CMK (cell line): ENCODE measurements at regions not wholly inside any gene's neighbourhood (a gene's known extent, or its start where the extent isn't known, plus 50 kb on each side); places are given as distances from the start of the nearest gene placed in this dataset.
"Not testable (repeated sequence)": the region's sequence is repeated elsewhere in the genome, so short reads cannot be mapped to it uniquely, and the experiment has no call there.

ENCODE experiments used
- DNase-seq: peaks from one replicate; pipeline ENCODE4 v3.0.0-alpha.2; 2010; ENCODE audit warnings: low read depth

- DNase-seq = no peak
Observed at GRCh38 chr2:15752552-15753232, 161.0 kb downstream of the DDX1 start.

DNA sequence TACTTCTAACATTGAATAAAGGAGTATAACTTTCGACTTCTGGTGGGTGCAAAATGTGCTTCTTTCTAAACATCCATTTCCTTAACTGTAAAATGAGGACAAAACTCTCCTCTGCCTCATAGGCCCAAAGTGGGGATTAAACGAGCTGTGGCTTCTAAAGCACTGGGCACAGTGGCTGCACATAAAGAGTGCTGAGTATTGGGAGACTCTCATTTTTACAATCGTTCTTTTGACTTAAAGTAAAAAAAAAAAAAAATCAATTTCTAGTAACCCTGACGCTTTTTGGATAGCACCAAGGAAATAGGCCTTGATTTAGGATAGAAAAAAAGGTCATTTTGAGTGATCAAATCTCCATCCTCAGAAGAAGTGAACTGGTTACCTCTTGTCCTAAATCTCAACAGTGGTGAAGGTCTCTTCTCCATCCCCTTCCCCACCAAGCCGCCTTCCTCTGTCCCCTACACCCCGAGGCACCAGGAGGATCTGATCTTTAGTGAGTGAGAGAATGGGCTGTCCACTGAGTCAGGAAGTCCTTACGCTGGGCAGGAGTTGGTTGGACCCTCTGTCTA, 161.6 kb downstream of the DDX1 start:
- DNase-seq = no peak

DNA sequence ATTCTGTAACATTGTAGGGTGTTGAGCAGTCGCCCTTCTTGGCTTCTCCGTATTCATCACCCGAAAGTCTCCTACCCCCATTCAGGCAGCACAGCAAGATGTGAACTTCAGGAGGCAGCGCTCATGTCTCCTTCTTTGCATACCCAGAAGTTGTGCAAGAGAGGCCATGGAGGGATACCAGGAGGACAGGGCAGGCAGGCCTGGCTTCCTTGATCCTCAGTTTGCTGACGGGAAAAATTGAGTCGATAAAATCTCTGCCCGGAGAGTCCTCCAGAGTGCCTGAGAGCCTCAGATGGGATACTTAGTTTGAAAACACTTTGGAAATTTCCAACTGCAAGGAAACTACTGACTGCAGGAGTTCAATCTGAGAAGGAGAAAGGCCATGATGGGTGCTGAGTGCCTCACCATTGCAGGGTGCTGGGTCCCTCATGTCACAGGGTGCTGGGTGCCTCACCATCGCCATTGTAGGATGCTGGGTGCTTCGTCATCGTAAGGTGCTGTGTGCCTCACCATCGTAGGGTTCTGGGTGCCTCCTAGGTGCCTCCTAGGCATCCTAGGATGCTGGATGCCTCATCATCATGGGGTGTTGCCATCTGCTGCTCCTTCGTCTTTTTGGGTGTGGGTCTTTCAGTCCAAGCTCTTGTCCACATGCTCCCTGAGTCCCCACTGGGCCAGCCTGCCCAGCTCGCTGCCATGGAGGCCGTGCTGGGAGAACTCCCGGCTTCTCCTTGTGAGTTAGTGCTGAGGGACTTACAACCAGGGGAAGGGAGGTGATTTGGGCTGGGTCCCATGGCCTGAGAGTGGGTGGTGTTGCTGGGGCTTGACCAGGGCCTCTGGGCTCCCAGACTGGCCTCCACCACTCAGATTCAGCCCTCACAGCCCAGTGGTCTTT, 162.4 kb downstream of the DDX1 start:
- DNase-seq = no peak

GRCh38 chr2:15754703-15755099, 163.0 kb downstream of the DDX1 start:
- DNase-seq = no peak

DNA sequence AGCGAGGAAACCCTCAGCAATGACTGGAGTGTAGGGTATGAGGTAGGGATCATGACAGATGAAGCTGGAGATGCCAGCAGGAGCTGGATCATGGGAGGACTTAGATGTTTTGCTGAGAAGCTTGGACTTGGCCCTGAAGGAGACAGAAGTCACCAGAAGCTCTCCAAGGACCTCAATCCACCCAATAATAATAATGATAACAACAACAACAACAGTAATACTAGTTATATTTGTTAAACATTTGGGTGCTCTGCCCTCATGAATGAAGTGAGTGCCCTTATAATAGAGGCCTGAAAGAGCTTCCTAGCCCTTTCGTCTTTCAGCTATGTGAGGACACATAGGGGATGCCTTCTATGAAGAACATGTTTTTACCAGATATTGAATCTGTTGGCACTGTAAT, 163.9 kb downstream of the DDX1 start:
- no peak for DNase-seq

DNA sequence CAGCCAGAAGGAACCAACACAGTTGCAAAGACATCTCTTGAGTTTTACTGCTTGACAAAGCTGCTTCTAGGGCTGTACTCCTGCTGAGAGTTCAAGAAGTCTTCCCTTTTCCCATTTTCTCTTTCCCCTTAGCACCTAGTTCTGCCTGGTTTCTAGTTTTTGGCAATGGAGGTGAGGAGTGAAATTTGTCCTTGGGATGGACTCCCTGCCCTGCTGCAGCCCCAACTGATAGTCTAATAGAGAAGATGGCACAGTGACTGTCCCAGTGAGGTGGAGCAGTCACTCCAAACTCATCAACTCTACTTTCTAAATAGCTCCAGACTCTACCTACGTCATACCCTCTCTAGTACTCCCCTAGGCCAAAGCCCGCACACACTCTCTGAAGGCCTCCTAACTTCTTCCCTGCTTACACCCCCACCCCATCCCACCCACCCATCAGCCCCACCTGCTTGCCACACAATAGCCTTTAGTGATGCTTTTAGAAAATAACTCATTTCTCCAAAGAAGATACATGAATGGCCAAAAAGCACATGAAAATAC, 164.4 kb downstream of the DDX1 start:
- no peak for DNase-seq

- DNase-seq = no peak
Observed at GRCh38 chr2:15756882-15757819, 165.5 kb downstream of the DDX1 start.

GRCh38 chr2:15757820-15758586, 166.3 kb downstream of the DDX1 start:
- DNase-seq = no peak

- DNase-seq = no peak
Observed at GRCh38 chr2:15758848-15759247, 167.2 kb downstream of the DDX1 start.

DNA sequence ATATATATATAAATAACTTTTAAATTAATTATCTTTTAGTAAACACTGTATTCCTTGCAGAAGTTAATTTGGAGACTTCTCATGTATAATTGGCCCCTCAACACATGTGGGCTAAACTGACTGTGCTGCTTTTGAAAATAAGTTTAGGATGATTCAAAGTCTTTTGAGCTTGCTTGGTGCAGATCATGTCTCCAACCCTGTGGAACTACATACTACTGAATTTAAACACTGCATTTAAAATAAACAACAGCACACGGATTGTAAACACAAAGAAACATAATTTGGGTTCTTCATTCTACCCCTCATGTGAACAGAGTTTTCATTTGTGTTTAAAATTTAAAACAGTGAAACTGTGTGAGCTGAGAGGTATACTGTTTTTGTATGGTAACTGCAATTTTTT, 167.7 kb downstream of the DDX1 start:
- no peak for DNase-seq

DNA sequence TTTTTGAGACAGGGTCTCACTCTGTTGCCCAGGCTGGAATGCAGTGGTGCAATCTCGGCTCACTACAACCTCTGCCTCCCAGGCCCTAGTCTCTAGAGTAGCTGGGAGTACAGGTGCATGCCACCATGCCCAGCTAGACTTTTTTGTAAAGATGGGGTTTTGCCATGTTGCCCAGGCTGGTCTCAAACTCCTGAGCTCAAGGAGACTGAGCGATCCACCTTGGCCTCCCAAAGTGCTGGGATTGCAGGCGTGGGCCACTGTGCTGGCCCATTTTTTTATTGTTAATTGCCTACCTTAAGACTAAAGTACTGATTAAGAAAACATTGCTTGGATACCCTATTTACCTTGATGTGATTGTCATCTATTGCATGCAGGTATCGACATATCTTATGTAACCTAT, 168.1 kb downstream of the DDX1 start:
- not testable (repeated sequence) for DNase-seq

DNA sequence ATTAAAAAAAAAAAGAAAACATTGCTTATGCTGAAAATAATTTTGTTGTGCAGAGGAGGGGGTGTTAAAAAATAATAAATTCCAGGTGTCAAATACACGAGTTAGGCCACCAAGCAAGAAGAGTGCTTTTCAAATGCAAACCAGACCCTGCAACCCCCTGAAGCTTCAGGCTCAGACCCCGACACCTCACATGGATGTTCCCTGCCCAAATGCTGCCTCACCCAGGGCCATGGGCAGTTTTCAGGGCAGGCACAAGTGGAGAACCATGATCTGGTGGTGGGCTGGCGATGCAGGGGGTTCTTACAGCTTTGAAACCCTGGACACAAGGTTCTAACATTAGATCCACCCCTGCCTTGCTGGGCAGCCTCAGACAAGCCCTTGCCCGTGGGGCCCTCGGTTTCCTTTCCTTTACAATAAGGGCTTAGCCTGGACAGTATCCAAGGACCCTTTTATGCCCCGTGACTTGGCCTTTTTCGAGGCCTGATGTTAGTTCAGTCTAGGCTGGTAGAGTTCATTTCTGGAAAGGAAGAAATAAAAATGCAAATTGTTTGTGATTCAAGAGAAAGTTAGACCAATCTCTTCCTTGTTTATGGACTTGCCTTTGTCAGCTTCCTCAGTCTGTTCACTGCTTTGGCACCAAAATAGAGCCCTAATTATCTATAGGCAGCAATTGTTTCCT, 168.7 kb downstream of the DDX1 start:
- DNase-seq = no peak

DNA sequence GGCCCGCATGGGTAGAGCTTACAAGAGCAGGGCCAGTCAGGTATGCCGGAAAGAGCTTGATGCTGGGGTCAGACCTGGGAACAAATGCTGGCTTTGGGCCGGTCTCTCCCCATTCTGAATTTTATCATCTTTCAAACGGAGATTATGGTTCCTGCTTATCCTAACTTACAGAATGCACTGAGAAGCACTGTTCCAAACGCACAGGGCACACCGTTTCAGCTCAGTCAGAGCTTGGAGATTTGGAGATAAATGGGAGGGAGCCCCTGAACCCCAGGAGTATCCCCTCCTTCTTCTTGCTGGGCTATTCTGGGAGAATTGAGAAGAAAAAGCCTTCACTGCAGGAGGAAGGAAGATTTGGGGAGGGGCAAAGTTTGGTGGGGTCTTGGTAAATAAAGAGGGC, 169.4 kb downstream of the DDX1 start:
- no peak for DNase-seq

- DNase-seq = no peak
Observed at GRCh38 chr2:15761910-15762309, 170.2 kb downstream of the DDX1 start.

- no peak for DNase-seq
Observed at GRCh38 chr2:15762449-15762848, 170.8 kb downstream of the DDX1 start.

DNA sequence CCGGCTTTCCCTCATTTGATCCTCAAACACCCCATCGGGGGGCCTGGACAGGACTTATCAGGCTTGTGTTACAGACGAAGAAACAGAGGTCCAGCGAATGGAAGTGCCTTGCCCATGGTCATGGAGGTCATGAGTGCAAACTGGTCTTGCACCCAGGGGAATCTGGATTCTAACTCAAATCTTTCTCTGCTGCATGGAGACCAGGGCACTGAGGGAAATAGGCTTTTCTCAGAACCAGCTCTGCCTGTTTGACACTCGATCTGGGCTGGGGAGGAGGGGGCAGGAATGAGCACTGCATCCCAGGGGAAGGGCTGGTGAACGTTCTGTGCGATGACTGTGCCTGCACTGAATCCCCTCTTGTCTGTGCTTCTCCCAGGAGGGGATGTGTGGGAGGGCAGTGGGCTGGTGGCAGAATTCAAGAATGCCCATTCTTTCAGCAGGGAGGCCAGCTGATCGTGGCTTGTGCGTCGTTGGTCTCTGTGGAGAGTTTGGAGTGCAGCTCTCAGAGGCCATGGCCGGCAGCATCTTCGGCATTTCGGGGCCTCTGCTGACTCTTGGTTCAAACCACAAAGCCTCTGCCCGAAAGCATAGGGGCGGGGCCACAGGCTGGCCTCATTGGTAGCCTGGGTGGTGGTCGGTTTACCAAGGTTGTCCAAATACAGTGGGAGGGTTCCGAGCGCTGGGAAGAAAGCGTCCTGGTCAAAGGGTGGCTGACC, 171.6 kb downstream of the DDX1 start:
- no peak for DNase-seq

DNA sequence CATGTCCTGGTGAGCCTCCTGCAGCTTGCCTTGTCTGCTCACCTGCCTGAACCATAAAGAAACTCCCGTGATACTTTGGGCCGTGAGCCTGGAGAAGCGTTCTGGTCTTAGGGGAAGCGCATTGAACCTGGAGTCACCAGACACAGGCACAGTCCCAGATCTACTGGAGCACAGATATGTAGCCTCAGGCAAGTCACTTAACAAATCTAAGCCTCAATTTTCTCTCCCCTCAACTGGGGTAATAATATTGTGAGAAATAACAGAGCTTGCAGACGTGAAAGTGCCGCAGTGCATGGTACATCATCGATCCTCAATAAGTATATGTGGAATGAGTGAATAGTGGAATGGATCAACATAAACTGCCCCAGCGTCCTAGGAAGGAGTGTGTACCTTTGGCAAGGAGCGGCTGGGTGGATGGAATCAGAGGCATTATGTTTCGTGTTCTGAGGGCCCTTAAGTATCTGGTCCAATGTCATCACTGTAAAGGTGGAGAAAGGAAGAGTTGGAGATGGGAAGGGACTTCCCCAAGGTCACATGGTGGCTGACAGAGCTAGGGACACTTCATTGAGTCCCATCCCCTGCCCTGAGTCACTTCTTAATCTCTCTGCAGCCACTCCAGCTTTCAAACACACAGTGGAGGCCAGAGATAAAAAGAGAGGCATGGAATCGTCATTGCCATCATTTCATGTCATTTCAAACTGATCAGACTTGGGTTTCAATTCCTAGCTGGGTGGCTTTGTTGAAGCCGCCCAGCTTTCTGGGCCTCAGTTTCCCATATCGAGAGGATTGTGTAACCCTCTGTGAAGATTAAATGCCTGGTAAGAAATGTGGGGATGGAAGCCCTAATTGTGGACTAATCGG, 172.4 kb downstream of the DDX1 start:
- no peak for DNase-seq

DNA sequence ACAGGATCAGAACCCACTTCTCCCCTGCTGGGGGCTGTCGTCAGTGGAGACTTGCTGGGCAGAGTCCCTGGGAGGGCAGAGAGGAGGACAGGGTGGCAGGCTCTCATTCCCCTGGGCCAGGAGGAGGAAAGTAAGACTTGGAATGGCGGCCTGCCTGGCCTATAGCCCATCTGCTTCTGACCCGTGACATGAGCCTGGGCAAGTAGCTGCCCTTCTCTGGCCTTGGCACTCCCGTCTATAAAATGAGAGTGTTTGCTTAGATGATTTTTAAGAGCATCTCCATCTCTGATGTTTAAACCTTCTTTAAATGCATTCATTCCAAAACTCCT, 173.0 kb downstream of the DDX1 start:
- DNase-seq = no peak

GRCh38 chr2:15765211-15765610, 173.5 kb downstream of the DDX1 start:
- no peak for DNase-seq
